ENCODE measurements at regions not wholly inside any gene's neighbourhood (a gene's known extent, or its start where the extent isn't known, plus 50 kb on each side); places are given as distances from the start of the nearest gene placed in this dataset.

DNA sequence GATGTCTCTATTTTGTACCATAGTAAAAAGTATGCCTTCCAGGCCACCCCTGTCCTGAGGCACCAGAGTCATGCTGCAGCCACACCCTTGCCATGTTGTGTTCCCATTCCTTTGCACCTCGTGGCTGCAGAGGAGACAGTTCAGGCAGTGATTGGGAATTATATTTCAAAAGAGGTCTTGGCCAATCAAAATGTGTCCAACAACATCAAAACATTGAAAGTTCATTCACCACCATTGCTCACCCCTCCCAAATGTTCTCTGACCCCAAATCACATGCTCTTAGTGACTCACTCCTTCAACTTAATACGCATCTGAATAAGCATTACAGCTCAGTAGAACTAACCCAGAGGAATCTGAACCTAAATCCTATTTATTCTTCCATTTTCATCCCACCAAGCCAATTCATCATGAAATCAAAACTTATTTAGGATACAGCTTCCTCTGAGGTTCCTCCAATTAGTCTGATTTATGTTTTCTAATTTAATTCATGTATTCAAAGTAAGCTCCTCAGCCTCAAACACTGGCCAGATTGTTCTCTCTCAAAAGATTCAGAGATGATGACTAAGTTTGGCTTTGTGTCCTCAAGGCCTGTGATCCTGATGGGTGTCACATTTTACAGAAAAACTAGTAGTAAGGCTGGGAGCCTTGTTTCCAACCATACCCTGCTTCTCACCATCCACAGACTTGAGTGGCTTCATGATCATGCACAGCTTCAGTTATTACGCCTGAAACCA, 323.2 kb upstream of the INTU start:
- Histone ChIP-seq H3K4me1 (ENCODE audit: control insufficient read depth in 4 of 4, insufficient read depth in 4 of 4, low read length in 3 of 4) (no peaks in the 10 kb centered on the region), H3K36me3 (ENCODE audit: control insufficient read depth in 4 of 4, insufficient read depth in 3 of 4, low read depth in 1 of 4, low read length in 3 of 4) (no peaks in the 10 kb centered on the region), H3K4me3 (ENCODE audit: low read depth in 1 of 3, low read length in 3 of 3) (no peak overlapping the region), H3K9ac (ENCODE audit: low read depth in 1 of 2, low read length in 2 of 2) (no peak overlapping the region), H3K9me3 (ENCODE audit: control insufficient read depth in 4 of 4, low read length in 3 of 4) (peaks cover 0 to 4% (median 1%) of the 10 kb centered on the region in 4 donors), H3K27ac (ENCODE audit: low read depth in 1 of 2, low read length in 2 of 2) (no peak overlapping the region), H3K27me3 (ENCODE audit: control insufficient read depth in 4 of 4, insufficient read depth in 4 of 4, low read length in 3 of 4) (no peaks in the 10 kb centered on the region)
- 61% methylated on average over 3 of the region's 3 CpGs for WGBS
- TF ChIP-seq RAD21 (IDR thresholded peaks at IDR 0.05) = no peak
- no peak for TF ChIP-seq JUND (IDR thresholded peaks at IDR 0.05)
- no peak for TF ChIP-seq YY1 (IDR thresholded peaks at IDR 0.05)
- no peak for TF ChIP-seq FOXA1 (IDR thresholded peaks at IDR 0.05)
- no peak for TF ChIP-seq HNF4A (conservative IDR thresholded peaks at IDR 0.05)
- TF ChIP-seq NR2F2 (IDR thresholded peaks at IDR 0.05) = no peak
- no peak for TF ChIP-seq MAX (IDR thresholded peaks at IDR 0.05)
- no peak for TF ChIP-seq FOXA2 (IDR thresholded peaks at IDR 0.05)
- TF ChIP-seq, protein P1, sequence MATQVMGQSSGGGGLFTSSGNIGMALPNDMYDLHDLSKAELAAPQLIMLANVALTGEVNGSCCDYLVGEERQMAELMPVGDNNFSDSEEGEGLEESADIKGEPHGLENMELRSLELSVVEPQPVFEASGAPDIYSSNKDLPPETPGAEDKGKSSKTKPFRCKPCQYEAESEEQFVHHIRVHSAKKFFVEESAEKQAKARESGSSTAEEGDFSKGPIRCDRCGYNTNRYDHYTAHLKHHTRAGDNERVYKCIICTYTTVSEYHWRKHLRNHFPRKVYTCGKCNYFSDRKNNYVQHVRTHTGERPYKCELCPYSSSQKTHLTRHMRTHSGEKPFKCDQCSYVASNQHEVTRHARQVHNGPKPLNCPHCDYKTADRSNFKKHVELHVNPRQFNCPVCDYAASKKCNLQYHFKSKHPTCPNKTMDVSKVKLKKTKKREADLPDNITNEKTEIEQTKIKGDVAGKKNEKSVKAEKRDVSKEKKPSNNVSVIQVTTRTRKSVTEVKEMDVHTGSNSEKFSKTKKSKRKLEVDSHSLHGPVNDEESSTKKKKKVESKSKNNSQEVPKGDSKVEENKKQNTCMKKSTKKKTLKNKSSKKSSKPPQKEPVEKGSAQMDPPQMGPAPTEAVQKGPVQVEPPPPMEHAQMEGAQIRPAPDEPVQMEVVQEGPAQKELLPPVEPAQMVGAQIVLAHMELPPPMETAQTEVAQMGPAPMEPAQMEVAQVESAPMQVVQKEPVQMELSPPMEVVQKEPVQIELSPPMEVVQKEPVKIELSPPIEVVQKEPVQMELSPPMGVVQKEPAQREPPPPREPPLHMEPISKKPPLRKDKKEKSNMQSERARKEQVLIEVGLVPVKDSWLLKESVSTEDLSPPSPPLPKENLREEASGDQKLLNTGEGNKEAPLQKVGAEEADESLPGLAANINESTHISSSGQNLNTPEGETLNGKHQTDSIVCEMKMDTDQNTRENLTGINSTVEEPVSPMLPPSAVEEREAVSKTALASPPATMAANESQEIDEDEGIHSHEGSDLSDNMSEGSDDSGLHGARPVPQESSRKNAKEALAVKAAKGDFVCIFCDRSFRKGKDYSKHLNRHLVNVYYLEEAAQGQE (IDR thresholded peaks at IDR 0.05) = no peak
- TF ChIP-seq EGR1 (IDR thresholded peaks at IDR 0.05; ENCODE audit: low read depth in 2 of 2) = no peak
- TF ChIP-seq, protein P2, sequence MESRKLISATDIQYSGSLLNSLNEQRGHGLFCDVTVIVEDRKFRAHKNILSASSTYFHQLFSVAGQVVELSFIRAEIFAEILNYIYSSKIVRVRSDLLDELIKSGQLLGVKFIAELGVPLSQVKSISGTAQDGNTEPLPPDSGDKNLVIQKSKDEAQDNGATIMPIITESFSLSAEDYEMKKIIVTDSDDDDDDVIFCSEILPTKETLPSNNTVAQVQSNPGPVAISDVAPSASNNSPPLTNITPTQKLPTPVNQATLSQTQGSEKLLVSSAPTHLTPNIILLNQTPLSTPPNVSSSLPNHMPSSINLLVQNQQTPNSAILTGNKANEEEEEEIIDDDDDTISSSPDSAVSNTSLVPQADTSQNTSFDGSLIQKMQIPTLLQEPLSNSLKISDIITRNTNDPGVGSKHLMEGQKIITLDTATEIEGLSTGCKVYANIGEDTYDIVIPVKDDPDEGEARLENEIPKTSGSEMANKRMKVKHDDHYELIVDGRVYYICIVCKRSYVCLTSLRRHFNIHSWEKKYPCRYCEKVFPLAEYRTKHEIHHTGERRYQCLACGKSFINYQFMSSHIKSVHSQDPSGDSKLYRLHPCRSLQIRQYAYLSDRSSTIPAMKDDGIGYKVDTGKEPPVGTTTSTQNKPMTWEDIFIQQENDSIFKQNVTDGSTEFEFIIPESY (IDR thresholded peaks at IDR 0.05) = no peak
- no peak for TF ChIP-seq RXRA (IDR thresholded peaks at IDR 0.05)
- no peak for TF ChIP-seq SP1 (IDR thresholded peaks at IDR 0.05)
- TF ChIP-seq TAF1 (conservative IDR thresholded peaks at IDR 0.05) = no peak
- TF ChIP-seq HNF4G (IDR thresholded peaks at IDR 0.05) = no peak
- no peak for TF ChIP-seq GABPA (IDR thresholded peaks at IDR 0.05 in 1 of 2, conservative IDR thresholded peaks at IDR 0.05 in 1 of 2)
- no peak for TF ChIP-seq ATF3 (IDR thresholded peaks at IDR 0.05)
- TF ChIP-seq, protein P3, sequence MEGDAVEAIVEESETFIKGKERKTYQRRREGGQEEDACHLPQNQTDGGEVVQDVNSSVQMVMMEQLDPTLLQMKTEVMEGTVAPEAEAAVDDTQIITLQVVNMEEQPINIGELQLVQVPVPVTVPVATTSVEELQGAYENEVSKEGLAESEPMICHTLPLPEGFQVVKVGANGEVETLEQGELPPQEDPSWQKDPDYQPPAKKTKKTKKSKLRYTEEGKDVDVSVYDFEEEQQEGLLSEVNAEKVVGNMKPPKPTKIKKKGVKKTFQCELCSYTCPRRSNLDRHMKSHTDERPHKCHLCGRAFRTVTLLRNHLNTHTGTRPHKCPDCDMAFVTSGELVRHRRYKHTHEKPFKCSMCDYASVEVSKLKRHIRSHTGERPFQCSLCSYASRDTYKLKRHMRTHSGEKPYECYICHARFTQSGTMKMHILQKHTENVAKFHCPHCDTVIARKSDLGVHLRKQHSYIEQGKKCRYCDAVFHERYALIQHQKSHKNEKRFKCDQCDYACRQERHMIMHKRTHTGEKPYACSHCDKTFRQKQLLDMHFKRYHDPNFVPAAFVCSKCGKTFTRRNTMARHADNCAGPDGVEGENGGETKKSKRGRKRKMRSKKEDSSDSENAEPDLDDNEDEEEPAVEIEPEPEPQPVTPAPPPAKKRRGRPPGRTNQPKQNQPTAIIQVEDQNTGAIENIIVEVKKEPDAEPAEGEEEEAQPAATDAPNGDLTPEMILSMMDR (IDR thresholded peaks at IDR 0.05; ENCODE audit: low read depth, low read length, missing input control) = no peak
- no peak for DNase-seq (ENCODE audit: low spot score)
